ENCODE measurements at regions not wholly inside any gene's neighbourhood (a gene's known extent, or its start where the extent isn't known, plus 50 kb on each side); places are given as distances from the start of the nearest gene placed in this dataset.

- Histone ChIP-seq H3K27me3 (ENCODE audit: insufficient read depth, poor library complexity, severe bottlenecking) (no peaks in the 10 kb centered on the region), H3K27ac (replicated peaks) (no peak overlapping the region), H3K4me3 (replicated peaks; ENCODE audit: insufficient read depth, low read length) (no peak overlapping the region)
- DNase-seq (ENCODE audit: low read depth in 1 of 2, low spot score in 1 of 2), result no peak
- no peak for TF ChIP-seq CTCF (IDR thresholded peaks at IDR 0.05; ENCODE audit: insufficient read depth, low read length)
- TF ChIP-seq REST (IDR thresholded peaks at IDR 0.05; ENCODE audit: insufficient replicate concordance, low read depth), result no peak
- TF ChIP-seq POLR2AphosphoS5 (IDR thresholded peaks at IDR 0.05; ENCODE audit: low read depth), result no peak
- TF ChIP-seq SPI1 (IDR thresholded peaks at IDR 0.05; ENCODE audit: borderline replicate concordance, low read depth), result no peak
Measured at GRCh38 chr12:107395817-107396216, 289.8 kb upstream of the PWP1 start.

- no peaks in the 10 kb centered on the region for H3K27me3 ChIP-seq (ENCODE audit: insufficient read depth, poor library complexity, severe bottlenecking)
- no peak overlapping the region for H3K27ac ChIP-seq (replicated peaks)
- TF ChIP-seq SPI1 (IDR thresholded peaks at IDR 0.05; ENCODE audit: borderline replicate concordance, low read depth) (no peak), REST (IDR thresholded peaks at IDR 0.05; ENCODE audit: insufficient replicate concordance, low read depth) (no peak), GABPA (IDR thresholded peaks at IDR 0.05; ENCODE audit: low read depth) (no peak), CTCF (IDR thresholded peaks at IDR 0.05; ENCODE audit: insufficient read depth, low read length) (no peak), POLR2AphosphoS5 (IDR thresholded peaks at IDR 0.05; ENCODE audit: low read depth) (no peak)
- no peak for DNase-seq (ENCODE audit: low read depth in 1 of 2, low spot score in 1 of 2)
- no peak overlapping the region for H3K4me3 ChIP-seq (replicated peaks; ENCODE audit: insufficient read depth, low read length)
Measured at GRCh38 chr12:107396991-107397390, 288.6 kb upstream of the PWP1 start.

- H3K4me3 ChIP-seq (replicated peaks; ENCODE audit: insufficient read depth, low read length), result no peak overlapping the region
- DNase-seq (ENCODE audit: low read depth in 1 of 2, low spot score in 1 of 2), result no peak
- no peaks in the 10 kb centered on the region for H3K27me3 ChIP-seq (ENCODE audit: insufficient read depth, poor library complexity, severe bottlenecking)
- TF ChIP-seq GABPA (IDR thresholded peaks at IDR 0.05; ENCODE audit: low read depth), result no peak
- no peak for TF ChIP-seq SPI1 (IDR thresholded peaks at IDR 0.05; ENCODE audit: borderline replicate concordance, low read depth)
- TF ChIP-seq REST (IDR thresholded peaks at IDR 0.05; ENCODE audit: insufficient replicate concordance, low read depth), result no peak
- no peak for TF ChIP-seq CTCF (IDR thresholded peaks at IDR 0.05; ENCODE audit: insufficient read depth, low read length)
- TF ChIP-seq POLR2AphosphoS5 (IDR thresholded peaks at IDR 0.05; ENCODE audit: low read depth), result no peak
- no peak overlapping the region for H3K27ac ChIP-seq (replicated peaks)
Measured at GRCh38 chr12:107397890-107398500, 287.6 kb upstream of the PWP1 start.

All from HL-60 (cell line).